PC-9 (cell line): ENCODE measurements at regions not wholly inside any gene's neighbourhood (a gene's known extent, or its start where the extent isn't known, plus 50 kb on each side); places are given as distances from the start of the nearest gene placed in this dataset.

Experiments used
- BruUV-seq: library from RNA; stranded (reverse); fragments of 400-500 nt; replicated peaks from 2 replicates; lab custom pipeline; 2021; lab: Mats Ljungman, UMichigan
- CTCF ChIA-PET: fragments of 300-600 bp; sonication (Branson Sonifier 250); formaldehyde crosslinking; loops from one replicate; lab custom pipeline; 2022; ENCODE audit warnings: antibody characterized with exemption; lab: Charles Lee
- POLR2A ChIA-PET: fragments of 300-600 bp; sonication (Branson Sonifier 250); formaldehyde crosslinking; loops from one replicate; lab custom pipeline; 2022; ENCODE audit warnings: antibody characterized with exemption; ENCODE audit not compliant: unreplicated experiment; lab: Charles Lee
- DNase-seq, 2 experiments: peaks; one replicate each; pipeline versions ENCODE4 v3.0.0 to v3.0.0-alpha.2; 2015 to 2022; ENCODE audit warnings: mixed read lengths in 1 of 2
- H2AFZ ChIP-seq: fragments of 200-600 bp; sonication (generic); 2 replicates; pipeline ENCODE4 v1.8.1; 2017; ENCODE audit warnings: antibody characterized with exemption
- H3F3A ChIP-seq: fragments of 200-600 bp; sonication (generic); 2 replicates; pipeline ENCODE4 v1.8.1; 2017; ENCODE audit warnings: antibody characterized with exemption, mild to moderate bottlenecking, low read depth; ENCODE audit not compliant: insufficient read depth
- H3K27ac ChIP-seq: fragments of 200-600 bp; sonication (generic); 2 replicates; pipeline ENCODE4 v1.6.1; 2016; ENCODE audit warnings: mixed run types
- H3K27me3 ChIP-seq: fragments of 200-600 bp; sonication (generic); 2 replicates; pipeline ENCODE4 v1.6.1; 2016; ENCODE audit warnings: low read depth, mixed run types; ENCODE audit not compliant: insufficient read depth
- H3K36me3 ChIP-seq: fragments of 200-600 bp; sonication (generic); 2 replicates; pipeline ENCODE4 v1.6.1; 2016; ENCODE audit warnings: low read depth, mixed run types
- H3K4me1 ChIP-seq: fragments of 200-600 bp; sonication (generic); replicated peaks from 2 replicates; pipeline ENCODE4 v1.6.1; 2016; ENCODE audit warnings: mixed run types; ENCODE audit not compliant: insufficient read depth
- H3K4me2 ChIP-seq: fragments of 200-600 bp; sonication (generic); 2 replicates; pipeline ENCODE4 v1.6.1; 2017; ENCODE audit warnings: mixed run types
- H3K4me3 ChIP-seq: fragments of 200-600 bp; sonication (generic); 2 replicates; pipeline ENCODE4 v1.6.1; 2016; ENCODE audit warnings: mixed run types
- H3K79me2 ChIP-seq: fragments of 200-600 bp; sonication (generic); 2 replicates; pipeline ENCODE4 v1.6.1; 2017; ENCODE audit warnings: low read depth, mixed run types
- H3K9me2 ChIP-seq: fragments of 200-600 bp; sonication (generic); 2 replicates; pipeline ENCODE4 v1.8.1; 2017; ENCODE audit warnings: mild to moderate bottlenecking; ENCODE audit not compliant: insufficient read depth
- H3K9me3 ChIP-seq: fragments of 200-600 bp; sonication (generic); 2 replicates; pipeline ENCODE4 v1.8.1; 2016; ENCODE audit warnings: low read depth; ENCODE audit not compliant: insufficient read depth
- H4K20me1 ChIP-seq: fragments of 200-600 bp; sonication (generic); 2 replicates; pipeline ENCODE4 v1.8.1; 2017; ENCODE audit not compliant: insufficient read depth
- EZH2 ChIP-seq: fragments of 200-600 bp; sonication (generic); IDR thresholded peaks from 2 replicates; pipeline ENCODE4 v1.8.0; 2017; ENCODE audit warnings: antibody characterized with exemption, low read depth
- intact Hi-C: fragments of 100-400 bp; cut with micrococcal nuclease; formaldehyde crosslinking; loops from one replicate; pipeline ENCODE4 v1.10.0; 2022; ENCODE audit not compliant: unreplicated experiment
- TF ChIP-seq, protein P1 (sequence below): fragments of 200-600 bp; sonication (generic); conservative IDR thresholded peaks from 2 replicates; pipeline ENCODE4 v1.6.1; 2017; ENCODE audit warnings: mixed run types, antibody characterized with exemption, mild to moderate bottlenecking, moderate library complexity

DNA sequence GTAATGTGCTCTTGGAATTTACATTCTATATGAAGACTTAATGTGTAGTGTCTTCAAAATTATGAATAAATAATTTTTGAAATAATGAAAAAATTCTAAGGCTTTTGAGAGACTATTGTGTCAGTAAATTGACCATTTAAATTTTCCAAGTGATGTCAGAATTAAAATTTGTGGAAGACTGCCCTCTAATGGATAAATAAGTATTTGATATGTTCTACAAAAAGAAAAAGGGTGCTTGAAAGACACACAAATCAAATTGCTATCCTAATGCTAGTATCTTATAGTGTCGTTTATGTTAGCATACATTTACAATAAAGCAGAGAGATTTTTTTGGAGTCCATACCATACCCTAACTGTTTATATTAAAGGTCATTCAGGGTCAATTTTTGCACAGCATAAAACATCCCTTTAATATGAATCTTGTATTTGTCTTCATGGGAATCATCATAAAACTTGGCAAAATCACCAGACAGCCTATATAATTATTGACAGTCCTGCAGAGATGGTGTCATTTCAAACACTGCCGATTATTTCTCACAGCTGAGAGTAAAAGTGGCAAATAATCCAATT lies 120.8 kb upstream of the SLC27A6 start:
- H3K79me2 ChIP-seq = no peaks in the 10 kb centered on the region
- DNase-seq = no peak
- H3F3A ChIP-seq = no peaks in the 10 kb centered on the region
- H3K27ac ChIP-seq = no peak overlapping the region
- no peaks in the 10 kb centered on the region for H3K27me3 ChIP-seq
- H3K4me1 ChIP-seq = no peaks in the 10 kb centered on the region
- no peaks in the 10 kb centered on the region for H3K9me3 ChIP-seq
- H3K36me3 ChIP-seq = no peaks in the 10 kb centered on the region
- intact Hi-C loops = loop anchor here (1.0 to 5.0 kb wide), 4 partner anchors 177 to 1280 kb away; no protein-coding TSS in a partner anchor
- BruUV-seq = no TSS peak
- no peak overlapping the region for H3K4me3 ChIP-seq
- CTCF ChIA-PET = interaction anchor here (0.6 kb wide), 1 partner anchor 497 kb away, joined by 4 read pairs; no protein-coding TSS in a partner anchor
- no peak overlapping the region for H2AFZ ChIP-seq
- no peaks in the 10 kb centered on the region for H4K20me1 ChIP-seq
- no peak overlapping the region for H3K4me2 ChIP-seq
- POLR2A ChIA-PET = no interaction called here
- H3K9me2 ChIP-seq = no peaks in the 10 kb centered on the region
- TF ChIP-seq, protein P1, sequence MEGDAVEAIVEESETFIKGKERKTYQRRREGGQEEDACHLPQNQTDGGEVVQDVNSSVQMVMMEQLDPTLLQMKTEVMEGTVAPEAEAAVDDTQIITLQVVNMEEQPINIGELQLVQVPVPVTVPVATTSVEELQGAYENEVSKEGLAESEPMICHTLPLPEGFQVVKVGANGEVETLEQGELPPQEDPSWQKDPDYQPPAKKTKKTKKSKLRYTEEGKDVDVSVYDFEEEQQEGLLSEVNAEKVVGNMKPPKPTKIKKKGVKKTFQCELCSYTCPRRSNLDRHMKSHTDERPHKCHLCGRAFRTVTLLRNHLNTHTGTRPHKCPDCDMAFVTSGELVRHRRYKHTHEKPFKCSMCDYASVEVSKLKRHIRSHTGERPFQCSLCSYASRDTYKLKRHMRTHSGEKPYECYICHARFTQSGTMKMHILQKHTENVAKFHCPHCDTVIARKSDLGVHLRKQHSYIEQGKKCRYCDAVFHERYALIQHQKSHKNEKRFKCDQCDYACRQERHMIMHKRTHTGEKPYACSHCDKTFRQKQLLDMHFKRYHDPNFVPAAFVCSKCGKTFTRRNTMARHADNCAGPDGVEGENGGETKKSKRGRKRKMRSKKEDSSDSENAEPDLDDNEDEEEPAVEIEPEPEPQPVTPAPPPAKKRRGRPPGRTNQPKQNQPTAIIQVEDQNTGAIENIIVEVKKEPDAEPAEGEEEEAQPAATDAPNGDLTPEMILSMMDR = peak; percentile 65; the same call in 1 of the 2 replicates
- TF ChIP-seq EZH2 = no peak

- Histone ChIP-seq H3K27ac (no peak overlapping the region), H3K36me3 (no peaks in the 10 kb centered on the region), H3K9me2 (0 out of 2 replicates have a peak, but pooled peaks cover 3% of the 10 kb centered on the region), H3K27me3 (no peaks in the 10 kb centered on the region), H3K4me3 (no peak overlapping the region), H3K4me2 (no peak overlapping the region), H3K79me2 (no peaks in the 10 kb centered on the region), H4K20me1 (no peaks in the 10 kb centered on the region), H3K9me3 (no peaks in the 10 kb centered on the region), H3F3A (no peaks in the 10 kb centered on the region), H3K4me1 (no peaks in the 10 kb centered on the region), H2AFZ (no peak overlapping the region)
- ChIA-PET CTCF (no interaction called here), POLR2A (no interaction called here)
- TF ChIP-seq, protein P1 = no peak
- DNase-seq = no peak
- no TSS peak for BruUV-seq
- intact Hi-C loops = no loop called here
Measured at GRCh38 chr5:128850049-128850448, 115.2 kb upstream of the SLC27A6 start.

DNA sequence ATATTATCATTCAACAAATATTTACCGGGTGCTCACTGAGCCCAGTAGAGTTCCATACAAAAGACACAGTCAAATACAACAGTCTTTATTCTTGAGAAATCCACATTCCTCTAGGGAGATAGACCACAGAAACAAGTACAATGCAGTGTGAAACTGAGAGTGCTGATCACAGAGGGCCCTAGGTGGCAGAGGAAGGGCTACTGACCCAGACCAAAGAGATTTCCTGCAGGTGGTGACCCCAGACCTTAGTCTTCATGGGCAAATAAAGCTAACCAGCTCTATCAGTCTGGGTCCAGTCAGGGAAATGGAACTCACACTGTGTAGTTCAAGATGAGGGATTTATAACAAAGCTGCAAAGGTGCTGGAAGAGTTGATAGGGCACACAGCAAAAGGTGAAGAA lies 110.4 kb upstream of the SLC27A6 start:
- Histone ChIP-seq H2AFZ (no peak overlapping the region), H3K4me3 (no peak overlapping the region), H3K4me2 (no peak overlapping the region), H4K20me1 (no peaks in the 10 kb centered on the region), H3K36me3 (no peaks in the 10 kb centered on the region), H3K27me3 (no peaks in the 10 kb centered on the region), H3K27ac (no peak overlapping the region), H3K4me1 (no peaks in the 10 kb centered on the region), H3K9me2 (0 out of 2 replicates have a peak, but pooled peaks cover 3% of the 10 kb centered on the region), H3K9me3 (peaks cover 4% of the 10 kb centered on the region; the same call in 1 of the 2 replicates), H3F3A (no peaks in the 10 kb centered on the region), H3K79me2 (no peaks in the 10 kb centered on the region)
- intact Hi-C loops = no loop called here
- no TSS peak for BruUV-seq
- TF ChIP-seq EZH2 = no peak
- TF ChIP-seq, protein P1 = no peak
- ChIA-PET POLR2A (no interaction called here), CTCF (no interaction called here)
- no peak for DNase-seq
